Liver (tissue), 3 donors: ENCODE measurements at regions not wholly inside any gene's neighbourhood (a gene's known extent, or its start where the extent isn't known, plus 50 kb on each side); places are given as distances from the start of the nearest gene placed in this dataset.
"Not testable (repeated sequence)": the region's sequence is repeated elsewhere in the genome, so short reads cannot be mapped to it uniquely, and the experiment has no call there.

Experiments
- ATF3 ChIP-seq: IDR thresholded peaks from 2 replicates; pipeline ENCODE4 v1.6.1; 2016; ENCODE audit warnings: antibody characterized with exemption
- CTCF ChIP-seq: fragments of 150-350 bp; IDR thresholded peaks from 2 replicates; pipeline ENCODE4 v1.5.1; 2017; ENCODE audit warnings: improper control_type of control experiment, low read depth, low read length; ENCODE audit not compliant: missing input control
- FOXA1 ChIP-seq: IDR thresholded peaks from 2 replicates; pipeline ENCODE4 v1.6.1; 2016; ENCODE audit warnings: antibody characterized with exemption
- GABPA ChIP-seq, 2 donors: IDR thresholded peaks in 1 of 2; conservative IDR thresholded peaks in 1 of 2; 2 replicates each; pipeline ENCODE4 v1.6.1; 2016; ENCODE audit warnings: antibody characterized with exemption in 2 of 2, mild to moderate bottlenecking in 1 of 2, moderate library complexity in 1 of 2
- MAX ChIP-seq: IDR thresholded peaks from 2 replicates; pipeline ENCODE4 v1.6.1; 2016; ENCODE audit warnings: antibody characterized with exemption
- RAD21 ChIP-seq, 2 donors: IDR thresholded peaks; 2 replicates each; pipeline ENCODE4 v1.6.1; 2016; ENCODE audit warnings: antibody characterized with exemption in 2 of 2, mild to moderate bottlenecking in 2 of 2
- TAF1 ChIP-seq: conservative IDR thresholded peaks from 2 replicates; pipeline ENCODE4 v1.6.1; 2016; ENCODE audit warnings: antibody characterized with exemption, mild to moderate bottlenecking
- YY1 ChIP-seq: IDR thresholded peaks from 2 replicates; pipeline ENCODE4 v1.6.1; 2016; ENCODE audit warnings: antibody characterized with exemption, mild to moderate bottlenecking
- ZBTB33 ChIP-seq: IDR thresholded peaks from 2 replicates; pipeline ENCODE4 v1.6.1; 2016; ENCODE audit warnings: antibody characterized with exemption
- donor health status: healthy.
- donor health status: healthy.

- TF ChIP-seq RAD21 (IDR thresholded peaks at IDR 0.05); CTCF; ATF3; TAF1; ZBTB33; MAX; YY1; FOXA1; GABPA (IDR thresholded peaks at IDR 0.05 in 1 of 2, conservative IDR thresholded peaks at IDR 0.05 in 1 of 2): not testable (repeated sequence)
Measured at GRCh38 chr14:43326501-43327407, 1180.3 kb downstream of the FSCB start.
